ENCODE measurements at regions not wholly inside any gene's neighbourhood (a gene's known extent, or its start where the extent isn't known, plus 50 kb on each side); places are given as distances from the start of the nearest gene placed in this dataset.

DNA sequence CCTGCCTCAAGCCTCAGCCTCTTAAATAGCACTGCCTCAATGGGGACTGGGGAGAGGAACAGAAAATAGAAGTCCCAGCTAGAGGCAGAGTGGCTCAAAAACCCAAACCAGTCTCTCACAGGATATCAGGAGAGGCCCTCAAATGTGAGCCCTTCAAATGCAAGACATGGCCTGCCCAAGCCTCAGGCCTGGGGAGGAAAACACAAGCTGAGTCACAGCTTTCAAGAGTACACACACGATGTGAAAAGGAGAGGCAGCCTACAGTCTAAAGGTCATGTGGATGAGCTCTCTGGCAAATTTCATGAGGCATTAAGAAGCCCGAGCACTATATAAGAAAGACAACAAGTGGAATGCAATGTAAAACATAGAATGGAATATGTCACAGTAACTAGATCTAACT, 316.6 kb upstream of the MEX3C start:
- TF ChIP-seq ZNF70 (CRISPR knock-in tag; IDR thresholded peaks at IDR 0.05): no peak
- no peak for TF ChIP-seq ESRRG (CRISPR knock-in tag; IDR thresholded peaks at IDR 0.05)
- TF ChIP-seq, protein P1, sequence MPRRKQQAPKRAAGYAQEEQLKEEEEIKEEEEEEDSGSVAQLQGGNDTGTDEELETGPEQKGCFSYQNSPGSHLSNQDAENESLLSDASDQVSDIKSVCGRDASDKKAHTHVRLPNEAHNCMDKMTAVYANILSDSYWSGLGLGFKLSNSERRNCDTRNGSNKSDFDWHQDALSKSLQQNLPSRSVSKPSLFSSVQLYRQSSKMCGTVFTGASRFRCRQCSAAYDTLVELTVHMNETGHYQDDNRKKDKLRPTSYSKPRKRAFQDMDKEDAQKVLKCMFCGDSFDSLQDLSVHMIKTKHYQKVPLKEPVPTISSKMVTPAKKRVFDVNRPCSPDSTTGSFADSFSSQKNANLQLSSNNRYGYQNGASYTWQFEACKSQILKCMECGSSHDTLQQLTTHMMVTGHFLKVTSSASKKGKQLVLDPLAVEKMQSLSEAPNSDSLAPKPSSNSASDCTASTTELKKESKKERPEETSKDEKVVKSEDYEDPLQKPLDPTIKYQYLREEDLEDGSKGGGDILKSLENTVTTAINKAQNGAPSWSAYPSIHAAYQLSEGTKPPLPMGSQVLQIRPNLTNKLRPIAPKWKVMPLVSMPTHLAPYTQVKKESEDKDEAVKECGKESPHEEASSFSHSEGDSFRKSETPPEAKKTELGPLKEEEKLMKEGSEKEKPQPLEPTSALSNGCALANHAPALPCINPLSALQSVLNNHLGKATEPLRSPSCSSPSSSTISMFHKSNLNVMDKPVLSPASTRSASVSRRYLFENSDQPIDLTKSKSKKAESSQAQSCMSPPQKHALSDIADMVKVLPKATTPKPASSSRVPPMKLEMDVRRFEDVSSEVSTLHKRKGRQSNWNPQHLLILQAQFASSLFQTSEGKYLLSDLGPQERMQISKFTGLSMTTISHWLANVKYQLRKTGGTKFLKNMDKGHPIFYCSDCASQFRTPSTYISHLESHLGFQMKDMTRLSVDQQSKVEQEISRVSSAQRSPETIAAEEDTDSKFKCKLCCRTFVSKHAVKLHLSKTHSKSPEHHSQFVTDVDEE (CRISPR knock-in tag; IDR thresholded peaks at IDR 0.05): no peak
- no peak for TF ChIP-seq TOX (CRISPR knock-in tag; IDR thresholded peaks at IDR 0.05; ENCODE audit: borderline replicate concordance)
- no peak for TF ChIP-seq ZNF565 (CRISPR knock-in tag; conservative IDR thresholded peaks at IDR 0.05; ENCODE audit: low read depth)
- TF ChIP-seq ZFP3 (CRISPR knock-in tag; IDR thresholded peaks at IDR 0.05): no peak

Data from SK-N-SH treated with all-trans-retinoic acid at 6 μM for 48 hours (cell line).